ENCODE measurements at regions not wholly inside any gene's neighbourhood (a gene's known extent, or its start where the extent isn't known, plus 50 kb on each side); places are given as distances from the start of the nearest gene placed in this dataset.

- ChIA-PET POLR2A (no interaction called here), CTCF (no interaction called here)
- DNase-seq (ENCODE audit: extremely low spot score) = no peak
- no peak for TF ChIP-seq SP1 (IDR thresholded peaks at IDR 0.05)
Measured at GRCh38 chr2:122519366-122519765, 763.9 kb downstream of the TSN start.

GRCh38 chr2:122519821-122520611, 764.6 kb downstream of the TSN start:
- ChIA-PET POLR2A (no interaction called here), CTCF (no interaction called here)

GRCh38 chr2:122523143-122523542, 767.7 kb downstream of the TSN start:
- CTCF ChIA-PET = no interaction called here
- TF ChIP-seq FOXK2 (IDR thresholded peaks at IDR 0.05) (no peak), ZNF384 (IDR thresholded peaks at IDR 0.05) (no peak)

More at GRCh38 chr2:122519821-122520611, 764.6 kb downstream of the TSN start:
- TF ChIP-seq ELF4 (IDR thresholded peaks at IDR 0.05) = no peak
- no peak for TF ChIP-seq LEF1 (IDR thresholded peaks at IDR 0.05; ENCODE audit: borderline replicate concordance)
- TF ChIP-seq TARDBP (IDR thresholded peaks at IDR 0.05) = no peak
- TF ChIP-seq HDGF (IDR thresholded peaks at IDR 0.05; ENCODE audit: borderline replicate concordance) = no peak
- TF ChIP-seq SP1 (IDR thresholded peaks at IDR 0.05) = no peak
- no peak for TF ChIP-seq FOXK2 (IDR thresholded peaks at IDR 0.05)
- no peak for TF ChIP-seq PKNOX1 (IDR thresholded peaks at IDR 0.05)
- no peak for TF ChIP-seq FOXM1 (IDR thresholded peaks at IDR 0.05; ENCODE audit: borderline replicate concordance)
- DNase-seq (ENCODE audit: extremely low spot score) = no peak

GRCh38 chr2:122523981-122524380, 768.5 kb downstream of the TSN start:
- CTCF ChIA-PET = no interaction called here
- TF ChIP-seq ELF4 (IDR thresholded peaks at IDR 0.05) (no peak), LEF1 (IDR thresholded peaks at IDR 0.05; ENCODE audit: borderline replicate concordance) (no peak), BHLHE40 (IDR thresholded peaks at IDR 0.05; ENCODE audit: borderline replicate concordance) (no peak), NFRKB (IDR thresholded peaks at IDR 0.05) (no peak), SUZ12 (IDR thresholded peaks at IDR 0.05) (no peak), ARNT (IDR thresholded peaks at IDR 0.05) (no peak), SP1 (IDR thresholded peaks at IDR 0.05) (no peak), TARDBP (IDR thresholded peaks at IDR 0.05) (no peak), FOXA1 (IDR thresholded peaks at IDR 0.05) (no peak), L3MBTL2 (conservative IDR thresholded peaks at IDR 0.05) (no peak), CTBP1 (IDR thresholded peaks at IDR 0.05; ENCODE audit: borderline replicate concordance) (no peak)
- no peak for DNase-seq (ENCODE audit: extremely low spot score)

More at GRCh38 chr2:122523143-122523542, 767.7 kb downstream of the TSN start:
- DNase-seq (ENCODE audit: extremely low spot score) = no peak
- POLR2A ChIA-PET = no interaction called here

GRCh38 chr2:122525336-122525735, 769.9 kb downstream of the TSN start:
- ChIA-PET CTCF (no interaction called here), POLR2A (no interaction called here)
- DNase-seq (ENCODE audit: extremely low spot score) = no peak
- no peak for TF ChIP-seq ELF4 (IDR thresholded peaks at IDR 0.05)
- no peak for TF ChIP-seq FOXM1 (IDR thresholded peaks at IDR 0.05; ENCODE audit: borderline replicate concordance)
- no peak for TF ChIP-seq FOXK2 (IDR thresholded peaks at IDR 0.05)
- TF ChIP-seq CTBP1 (IDR thresholded peaks at IDR 0.05; ENCODE audit: borderline replicate concordance) = no peak
- no peak for TF ChIP-seq ZNF384 (IDR thresholded peaks at IDR 0.05)
- TF ChIP-seq ARNT (IDR thresholded peaks at IDR 0.05) = no peak
- no peak for TF ChIP-seq PKNOX1 (IDR thresholded peaks at IDR 0.05)
- no peak for TF ChIP-seq L3MBTL2 (conservative IDR thresholded peaks at IDR 0.05)
- TF ChIP-seq LEF1 (IDR thresholded peaks at IDR 0.05; ENCODE audit: borderline replicate concordance) = no peak
- TF ChIP-seq HDGF (IDR thresholded peaks at IDR 0.05; ENCODE audit: borderline replicate concordance) = no peak
- TF ChIP-seq SUZ12 (IDR thresholded peaks at IDR 0.05) = no peak
- no peak for TF ChIP-seq BHLHE40 (IDR thresholded peaks at IDR 0.05; ENCODE audit: borderline replicate concordance)
- TF ChIP-seq FOXA1 (IDR thresholded peaks at IDR 0.05) = no peak
- TF ChIP-seq TARDBP (IDR thresholded peaks at IDR 0.05) = no peak

More at GRCh38 chr2:122523981-122524380, 768.5 kb downstream of the TSN start:
- POLR2A ChIA-PET = no interaction called here

- DNase-seq (ENCODE audit: extremely low spot score) = no peak
- CTCF ChIA-PET = no interaction called here
- TF ChIP-seq CTBP1 (IDR thresholded peaks at IDR 0.05; ENCODE audit: borderline replicate concordance) (no peak), PKNOX1 (IDR thresholded peaks at IDR 0.05) (no peak), FOXA1 (IDR thresholded peaks at IDR 0.05) (no peak), TARDBP (IDR thresholded peaks at IDR 0.05) (no peak), L3MBTL2 (conservative IDR thresholded peaks at IDR 0.05) (no peak), BHLHE40 (IDR thresholded peaks at IDR 0.05; ENCODE audit: borderline replicate concordance) (no peak), ARNT (IDR thresholded peaks at IDR 0.05) (no peak), SUZ12 (IDR thresholded peaks at IDR 0.05) (no peak), SP1 (IDR thresholded peaks at IDR 0.05) (no peak)
- POLR2A ChIA-PET = no interaction called here
Measured at GRCh38 chr2:122528061-122528460, 772.6 kb downstream of the TSN start.

Measured in HEK293T (cell line).